ENCODE measurements at regions not wholly inside any gene's neighbourhood (a gene's known extent, or its start where the extent isn't known, plus 50 kb on each side); places are given as distances from the start of the nearest gene placed in this dataset.
A peak's percentile ranks its signal among the peaks of the same experiment; 100 is the strongest.

DNA sequence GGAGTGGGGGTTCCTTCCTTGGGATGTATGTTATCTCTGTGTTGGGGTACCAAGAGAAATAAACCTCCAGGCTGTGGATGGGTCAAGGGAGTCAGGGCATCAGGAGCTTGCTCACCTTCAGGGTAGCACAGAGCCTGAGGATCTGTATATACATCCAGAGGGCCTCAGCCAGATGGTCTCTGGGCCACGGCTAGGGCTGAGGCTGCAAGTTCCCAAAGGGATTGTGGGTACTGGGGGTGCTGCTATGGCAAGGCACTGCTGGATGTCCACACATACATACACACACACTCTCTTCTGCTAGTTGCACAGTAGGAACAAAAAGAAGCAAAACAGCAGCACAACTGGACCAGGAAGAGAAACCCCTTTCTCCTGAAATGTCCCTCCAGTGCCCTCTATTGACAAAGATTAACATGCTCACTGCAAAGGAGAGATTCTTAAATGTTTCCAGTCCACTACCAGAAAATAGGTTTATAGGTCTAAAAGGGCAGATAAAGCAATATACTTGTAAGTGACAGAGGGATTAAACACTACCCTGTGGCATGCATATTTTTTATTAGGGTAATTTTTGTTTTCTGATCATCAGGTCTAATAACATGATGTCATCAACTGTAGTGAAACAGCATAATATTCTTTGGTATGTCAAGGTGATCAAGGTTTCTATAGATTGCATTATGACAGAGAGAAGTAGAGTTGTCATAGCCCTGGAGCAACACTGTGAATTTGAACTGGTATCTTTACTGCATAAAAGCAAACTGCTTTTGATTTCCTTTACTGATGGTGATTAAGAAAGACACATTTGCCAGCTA is 56.3 kb upstream of the KCNN2 start:
- dilution Hi-C loops (cut with HindIII; ENCODE audit: low sequenced_read_pairs, unreplicated experiment), result no loop called here
- CTCF ChIA-PET, result interaction anchor here (0.6 to 1.0 kb wide), 3 partner anchors 11 to 202 kb away, joined by 3 to 4 read pairs (median 3); no protein-coding TSS in a partner anchor
- no peaks in the 10 kb centered on the region; a peak in 1 of 4 replicates for H3K79me1 ChIP-seq (ENCODE audit: low read depth in 1 of 2, low read length in 2 of 2)
- H2BK5ac ChIP-seq (ENCODE audit: low read depth, low read length, poor library complexity, severe bottlenecking), result peak overlapping the region; percentile 90
- H3K4me1 ChIP-seq (ENCODE audit: control insufficient read depth, insufficient read depth, low read length), result peaks cover 10% of the 10 kb centered on the region
- no peak overlapping the region for H3K4me2 ChIP-seq (ENCODE audit: low read depth, low read length)
- intact Hi-C loops (cut with micrococcal nuclease), result loop anchor here (1.0 to 5.0 kb wide), 5 partner anchors 52 to 498 kb away; no protein-coding TSS in a partner anchor
- peak overlapping the region; percentile 94 for H3K18ac ChIP-seq (ENCODE audit: low read depth, low read length)
- POLR2A ChIA-PET (ENCODE audit: unreplicated experiment), result no interaction called here
- peak overlapping the region; percentile 35 for H2AK9ac ChIP-seq (replicated peaks; ENCODE audit: low read depth, low read length, poor library complexity)
- peak overlapping the region; percentile 95 for H2AK5ac ChIP-seq (ENCODE audit: low read depth, low read length)
- H4K20me1 ChIP-seq (ENCODE audit: insufficient read depth, low read length), result no peaks in the 10 kb centered on the region
- H3K4ac ChIP-seq (ENCODE audit: low read depth, low read length), result peak overlapping the region; percentile 94
- no peaks in the 10 kb centered on the region for H3K27me3 ChIP-seq (ENCODE audit: control insufficient read depth, insufficient read depth, low read length)
- no peak overlapping the region for H3K4me3 ChIP-seq (ENCODE audit: insufficient read depth, low read depth, low read length)
- H3K9me3 ChIP-seq (ENCODE audit: control insufficient read depth, insufficient read depth, low read length), result no peaks in the 10 kb centered on the region
- peak overlapping the region; percentile 36; the same call in 1 of the 2 replicates for H3K9ac ChIP-seq (ENCODE audit: low read depth, low read length)
- H4K8ac ChIP-seq (ENCODE audit: low read depth in 2 of 2, low read length in 2 of 2), result peak overlapping the region; percentile 74 to 93
- H3K27ac ChIP-seq (ENCODE audit: insufficient read depth, low read length), result peak overlapping the region; percentile 81
- H3K14ac ChIP-seq (replicated peaks; ENCODE audit: low read depth, low read length), result peak overlapping the region; percentile 88
- no peaks in the 10 kb centered on the region for H3K9me1 ChIP-seq (ENCODE audit: insufficient read depth, low read length)
- H2BK20ac ChIP-seq (ENCODE audit: low read depth, low read length), result peak overlapping the region; percentile 93
- BruUV-seq (replicated peaks), result no TSS peak
- no CpG with 5 or more reads among the region's 1 CpG for WGBS, 2 experiments (ENCODE audit: extremely low coverage in 2 of 2, insufficient read length in 1 of 2)
- in situ Hi-C loops (cut with MboI; ENCODE audit: low sequenced_read_pairs), result loop anchor here (5.0 kb wide), 1 partner anchor 208 kb away; no protein-coding TSS in a partner anchor
- TF ChIP-seq, protein P1, sequence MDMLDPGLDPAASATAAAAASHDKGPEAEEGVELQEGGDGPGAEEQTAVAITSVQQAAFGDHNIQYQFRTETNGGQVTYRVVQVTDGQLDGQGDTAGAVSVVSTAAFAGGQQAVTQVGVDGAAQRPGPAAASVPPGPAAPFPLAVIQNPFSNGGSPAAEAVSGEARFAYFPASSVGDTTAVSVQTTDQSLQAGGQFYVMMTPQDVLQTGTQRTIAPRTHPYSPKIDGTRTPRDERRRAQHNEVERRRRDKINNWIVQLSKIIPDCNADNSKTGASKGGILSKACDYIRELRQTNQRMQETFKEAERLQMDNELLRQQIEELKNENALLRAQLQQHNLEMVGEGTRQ (IDR thresholded peaks at IDR 0.05; ENCODE audit: low read depth, low read length), result no peak
- TF ChIP-seq MAFK (IDR thresholded peaks at IDR 0.05; ENCODE audit: low read depth, low read length) (no peak), RAD21 (IDR thresholded peaks at IDR 0.05; ENCODE audit: low read length) (peak; percentile 84), CEBPB (IDR thresholded peaks at IDR 0.05; ENCODE audit: low read depth, low read length) (no peak), SMC3 (IDR thresholded peaks at IDR 0.05; ENCODE audit: low read depth, low read length) (peak; percentile 65), FOS (IDR thresholded peaks at IDR 0.05; ENCODE audit: low read depth, low read length) (no peak)
- TF ChIP-seq, protein P2, sequence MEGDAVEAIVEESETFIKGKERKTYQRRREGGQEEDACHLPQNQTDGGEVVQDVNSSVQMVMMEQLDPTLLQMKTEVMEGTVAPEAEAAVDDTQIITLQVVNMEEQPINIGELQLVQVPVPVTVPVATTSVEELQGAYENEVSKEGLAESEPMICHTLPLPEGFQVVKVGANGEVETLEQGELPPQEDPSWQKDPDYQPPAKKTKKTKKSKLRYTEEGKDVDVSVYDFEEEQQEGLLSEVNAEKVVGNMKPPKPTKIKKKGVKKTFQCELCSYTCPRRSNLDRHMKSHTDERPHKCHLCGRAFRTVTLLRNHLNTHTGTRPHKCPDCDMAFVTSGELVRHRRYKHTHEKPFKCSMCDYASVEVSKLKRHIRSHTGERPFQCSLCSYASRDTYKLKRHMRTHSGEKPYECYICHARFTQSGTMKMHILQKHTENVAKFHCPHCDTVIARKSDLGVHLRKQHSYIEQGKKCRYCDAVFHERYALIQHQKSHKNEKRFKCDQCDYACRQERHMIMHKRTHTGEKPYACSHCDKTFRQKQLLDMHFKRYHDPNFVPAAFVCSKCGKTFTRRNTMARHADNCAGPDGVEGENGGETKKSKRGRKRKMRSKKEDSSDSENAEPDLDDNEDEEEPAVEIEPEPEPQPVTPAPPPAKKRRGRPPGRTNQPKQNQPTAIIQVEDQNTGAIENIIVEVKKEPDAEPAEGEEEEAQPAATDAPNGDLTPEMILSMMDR (conservative IDR thresholded peaks at IDR 0.05; ENCODE audit: low read depth, low read length), result peak; percentile 85
- DNase-seq (peak; percentile 74), ATAC-seq (ENCODE audit: low read depth) (peak; percentile 90)
- H2AFZ ChIP-seq (replicated peaks; ENCODE audit: low read length, poor library complexity), result peak overlapping the region; percentile 84
- H3K23ac ChIP-seq (ENCODE audit: low read depth, low read length), result no peak overlapping the region
- peak overlapping the region; percentile 45; the same call in 2 of the 3 replicates for H2BK15ac ChIP-seq (ENCODE audit: low read depth, low read length)
- peak overlapping the region; percentile 32; the same call in 1 of the 2 replicates for H3K56ac ChIP-seq (ENCODE audit: extremely low read depth, insufficient read depth, low read length)
- peak overlapping the region; percentile 97 for H2BK120ac ChIP-seq (ENCODE audit: low read depth, low read length)
- H4K91ac ChIP-seq (ENCODE audit: insufficient read depth, low read depth, low read length), result peak overlapping the region; percentile 80
- no peaks in the 10 kb centered on the region for H3K36me3 ChIP-seq (ENCODE audit: control insufficient read depth, insufficient read depth, low read length)
- H4K5ac ChIP-seq (ENCODE audit: low read depth, low read length), result peak overlapping the region; percentile 99
